Coronary artery (tissue), 2 donors: ENCODE measurements at regions not wholly inside any gene's neighbourhood (a gene's known extent, or its start where the extent isn't known, plus 50 kb on each side); places are given as distances from the start of the nearest gene placed in this dataset.
"Not testable (repeated sequence)": the region's sequence is repeated elsewhere in the genome, so short reads cannot be mapped to it uniquely, and the experiment has no call there.

Experiments
- DNase-seq: peaks from one replicate; pipeline ENCODE4 v3.0.0-alpha.2; 2017; ENCODE audit warnings: low spot score
- H3K27ac ChIP-seq, 2 donors: fragments of 200-600 bp; sonication (generic); one replicate each; pipeline ENCODE4 v1.5.1; 2016 to 2019
- H3K4me3 ChIP-seq: fragments of 200-600 bp; sonication (generic); 2 replicates; pipeline ENCODE4 v1.5.1; 2016; ENCODE audit warnings: mild to moderate bottlenecking, moderate library complexity
- CTCF ChIP-seq: fragments of 200-600 bp; sonication (generic); IDR thresholded peaks from one replicate; pipeline ENCODE4 v1.5.1; 2019; ENCODE audit warnings: antibody characterized with exemption

GRCh38 chr12:97050509-97050908, 143.5 kb downstream of the NEDD1 start:
- no peak for TF ChIP-seq CTCF
- no peak overlapping the region for H3K4me3 ChIP-seq
- DNase-seq: no peak
- no peak overlapping the region for H3K27ac ChIP-seq

- no peak overlapping the region for H3K4me3 ChIP-seq
- no peak for TF ChIP-seq CTCF
Measured at GRCh38 chr12:97051341-97051740, 144.3 kb downstream of the NEDD1 start.

DNA sequence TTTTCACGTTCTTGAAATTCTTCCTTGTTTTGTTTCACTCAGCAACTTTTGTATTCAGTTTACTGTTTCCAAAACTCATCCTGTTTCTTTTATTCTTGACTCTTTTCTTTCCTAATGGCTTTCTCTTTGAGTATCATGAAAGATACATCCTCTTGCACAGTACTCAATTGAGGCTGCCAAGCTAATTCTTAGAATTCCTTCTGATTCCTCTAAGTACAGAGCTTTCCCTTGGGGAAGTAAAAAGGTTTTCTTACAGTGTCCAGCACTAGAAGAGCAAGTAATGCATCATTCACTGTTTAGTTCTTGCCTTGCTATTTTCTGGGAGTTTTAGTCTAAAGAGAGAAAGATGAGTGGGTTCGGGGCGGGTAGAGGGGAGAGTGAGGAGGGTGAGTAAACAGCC, 154.1 kb downstream of the NEDD1 start:
- H3K27ac ChIP-seq: no peak overlapping the region
- DNase-seq: no peak
- TF ChIP-seq CTCF: no peak
- H3K4me3 ChIP-seq: no peak overlapping the region

More at GRCh38 chr12:97051341-97051740, 144.3 kb downstream of the NEDD1 start:
- DNase-seq: no peak
- no peak overlapping the region for H3K27ac ChIP-seq

- TF ChIP-seq CTCF: no peak
- Histone ChIP-seq H3K27ac (no peak overlapping the region), H3K4me3 (no peak overlapping the region)
- DNase-seq: no peak
Measured at GRCh38 chr12:97063292-97063935, 156.4 kb downstream of the NEDD1 start.

DNA sequence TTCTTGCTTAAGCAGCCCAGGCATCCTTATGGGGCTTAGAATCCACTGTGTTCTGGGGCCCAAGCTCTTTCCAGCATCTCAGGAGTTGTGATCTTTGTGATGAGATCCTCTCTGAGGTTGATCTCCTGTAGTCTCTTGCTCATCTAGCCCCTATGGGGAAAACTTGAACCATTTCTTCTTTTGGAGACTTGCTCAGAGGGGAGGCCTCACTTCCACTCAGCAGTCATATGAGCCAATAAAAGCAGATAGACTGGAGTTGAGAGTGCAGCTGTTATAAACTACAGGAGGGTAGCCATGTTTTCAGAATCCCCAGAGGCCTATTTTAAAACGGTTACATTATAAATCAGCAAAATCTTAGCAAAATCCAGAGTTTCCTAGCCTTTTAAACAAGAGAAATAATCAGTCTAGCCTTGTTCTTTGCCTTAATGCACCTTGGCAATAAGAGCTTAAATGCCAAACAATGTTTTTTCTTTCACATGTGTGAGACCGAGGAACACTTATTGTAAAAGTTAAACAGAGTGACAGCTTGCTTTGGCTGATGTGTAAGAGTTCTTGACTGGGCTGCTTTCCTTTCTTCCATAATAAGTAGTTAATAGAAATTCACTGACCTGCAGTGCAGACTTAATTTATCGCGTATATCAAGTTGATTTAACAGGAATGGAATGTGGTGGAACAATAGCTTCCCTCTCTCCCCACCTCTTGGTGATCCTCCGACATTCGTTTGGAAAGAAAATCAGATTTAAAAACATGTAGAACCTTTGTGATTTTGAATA, 168.3 kb downstream of the NEDD1 start:
- DNase-seq: no peak

GRCh38 chr12:97075934-97076630, 169.0 kb downstream of the NEDD1 start:
- TF ChIP-seq CTCF: no peak
- Histone ChIP-seq H3K27ac (no peak overlapping the region), H3K4me3 (no peak overlapping the region)
- DNase-seq: no peak

More for the DNA sequence above, 168.3 kb downstream of the NEDD1 start:
- Histone ChIP-seq H3K27ac (no peak overlapping the region), H3K4me3 (no peak overlapping the region)
- TF ChIP-seq CTCF: no peak

- not testable (repeated sequence) for DNase-seq, H3K27ac ChIP-seq, H3K4me3 ChIP-seq
Measured at GRCh38 chr12:97076912-97077311, 169.9 kb downstream of the NEDD1 start.
